NT2/D1 (cell line): ENCODE measurements at regions not wholly inside any gene's neighbourhood (a gene's known extent, or its start where the extent isn't known, plus 50 kb on each side); places are given as distances from the start of the nearest gene placed in this dataset.

Experiments
- SUZ12 ChIP-seq: IDR thresholded peaks from 2 replicates; pipeline ENCODE4 v1.6.1; 2011; ENCODE audit not compliant: insufficient read length, insufficient read depth; ENCODE audit errors: extremely low read depth
- ZNF274 ChIP-seq: IDR thresholded peaks from 2 replicates; pipeline ENCODE4 v1.6.1; 2011; ENCODE audit warnings: mild to moderate bottlenecking, low read depth, low read length

DNA sequence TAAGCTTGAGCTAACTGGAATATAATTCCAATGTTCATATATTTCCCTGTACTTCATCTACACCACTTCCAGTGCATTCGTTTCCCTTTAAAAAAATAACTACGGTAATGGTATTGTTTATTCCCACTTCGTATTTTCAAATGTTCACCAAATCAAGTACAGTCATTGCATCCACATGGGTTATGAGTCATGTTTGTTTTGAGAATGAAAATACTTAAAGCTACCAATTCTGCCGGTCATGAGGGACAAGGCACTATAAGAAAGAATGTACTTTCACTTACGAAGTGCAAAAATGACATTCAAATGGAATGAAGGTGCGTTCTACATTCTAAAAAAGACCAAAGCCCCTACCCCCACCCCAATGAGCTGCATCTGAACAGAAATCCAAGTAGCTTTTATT lies 174.4 kb upstream of the FGF13 start:
- TF ChIP-seq ZNF274 (no peak), SUZ12 (no peak)
